Peyer's patch (tissue), 4 donors: ENCODE measurements at regions not wholly inside any gene's neighbourhood (a gene's known extent, or its start where the extent isn't known, plus 50 kb on each side); places are given as distances from the start of the nearest gene placed in this dataset.

Experiments used
- DNase-seq, 3 donors: peaks; one replicate each; pipeline ENCODE4 v3.0.0-alpha.2; 2017 to 2019
- H3K27ac ChIP-seq, 4 donors: fragments of 200-600 bp; sonication (generic); one replicate each; pipeline ENCODE4 v1.5.1; 2016 to 2019
- H3K27me3 ChIP-seq, 2 donors: fragments of 200-600 bp; sonication (generic); one replicate each; pipeline ENCODE4 v1.5.1; 2019
- H3K36me3 ChIP-seq, 3 donors: fragments of 200-600 bp; sonication (generic); one replicate each; pipeline ENCODE4 v1.5.1; 2016 to 2019
- H3K4me1 ChIP-seq, 4 donors: fragments of 200-600 bp; sonication (generic); one replicate each; pipeline ENCODE4 v1.5.1; 2016 to 2019
- H3K4me3 ChIP-seq, 4 donors: fragments of 200-600 bp; sonication (generic); 1 replicate in 3 of 4; 2 replicates in 1 of 4; pipeline ENCODE4 v1.5.1; 2016 to 2019; ENCODE audit warnings: mild to moderate bottlenecking in 1 of 4
- H3K9me3 ChIP-seq, 4 donors: fragments of 200-600 bp; sonication (generic); one replicate each; pipeline ENCODE4 v1.5.1; 2016 to 2019; ENCODE audit warnings: mild to moderate bottlenecking in 1 of 4
- CTCF ChIP-seq, 6 experiments: fragments of 450-650 bp in 4 of 6; fragments of 200-600 bp in 2 of 6; sonication (generic) in 1 of 6; IDR thresholded peaks; one replicate each; pipeline ENCODE4 v1.5.1; 2017 to 2019; ENCODE audit warnings: antibody characterized with exemption in 6 of 6, mild to moderate bottlenecking in 3 of 6, moderate library complexity in 1 of 6
- POLR2A ChIP-seq, 2 donors: fragments of 450-650 bp; IDR thresholded peaks; one replicate each; pipeline ENCODE4 v1.5.1; 2017; ENCODE audit warnings: antibody characterized with exemption in 2 of 2, mild to moderate bottlenecking in 2 of 2, moderate library complexity in 2 of 2

DNA sequence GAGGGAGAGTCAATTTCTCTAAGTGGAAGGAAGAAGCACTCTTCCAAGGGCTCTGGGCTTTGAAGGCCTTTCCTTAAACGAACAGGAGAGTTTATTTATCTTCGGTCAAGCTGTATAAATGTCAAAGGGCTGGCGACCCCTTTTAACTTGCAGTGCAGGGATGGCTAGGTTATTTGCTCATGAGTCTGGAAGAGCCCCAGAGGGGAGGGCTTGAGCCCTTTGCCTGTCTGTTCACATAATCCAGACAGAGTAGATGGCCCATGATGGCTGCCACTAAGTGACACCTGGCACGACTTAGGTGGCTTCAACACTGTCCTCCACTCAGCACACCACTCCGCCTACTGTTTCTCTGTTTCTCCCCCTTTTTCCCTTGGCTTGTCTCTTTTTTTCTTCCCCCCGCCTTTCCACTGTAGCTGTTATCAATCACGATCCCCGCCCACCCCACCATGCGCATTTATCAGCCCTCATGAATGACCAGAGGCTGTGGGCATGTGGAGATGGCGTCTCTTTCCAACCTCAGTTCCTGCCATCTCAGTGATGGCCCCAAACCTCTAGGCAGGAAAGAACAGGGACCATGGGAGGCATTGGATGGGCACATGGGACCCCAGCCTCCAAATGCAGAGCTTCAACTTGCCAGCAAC, 408.7 kb upstream of the TNRC6C start:
- Histone ChIP-seq H3K36me3 (no peaks in the 10 kb centered on the region), H3K9me3 (no peaks in the 10 kb centered on the region), H3K4me1 (no peaks in the 10 kb centered on the region), H3K4me3 (no peak overlapping the region), H3K27ac (no peak overlapping the region), H3K27me3 (no peaks in the 10 kb centered on the region)
- TF ChIP-seq POLR2A (IDR thresholded peaks at IDR 0.05) (no peak), CTCF (IDR thresholded peaks at IDR 0.05) (no peak)
- no peak for DNase-seq

DNA sequence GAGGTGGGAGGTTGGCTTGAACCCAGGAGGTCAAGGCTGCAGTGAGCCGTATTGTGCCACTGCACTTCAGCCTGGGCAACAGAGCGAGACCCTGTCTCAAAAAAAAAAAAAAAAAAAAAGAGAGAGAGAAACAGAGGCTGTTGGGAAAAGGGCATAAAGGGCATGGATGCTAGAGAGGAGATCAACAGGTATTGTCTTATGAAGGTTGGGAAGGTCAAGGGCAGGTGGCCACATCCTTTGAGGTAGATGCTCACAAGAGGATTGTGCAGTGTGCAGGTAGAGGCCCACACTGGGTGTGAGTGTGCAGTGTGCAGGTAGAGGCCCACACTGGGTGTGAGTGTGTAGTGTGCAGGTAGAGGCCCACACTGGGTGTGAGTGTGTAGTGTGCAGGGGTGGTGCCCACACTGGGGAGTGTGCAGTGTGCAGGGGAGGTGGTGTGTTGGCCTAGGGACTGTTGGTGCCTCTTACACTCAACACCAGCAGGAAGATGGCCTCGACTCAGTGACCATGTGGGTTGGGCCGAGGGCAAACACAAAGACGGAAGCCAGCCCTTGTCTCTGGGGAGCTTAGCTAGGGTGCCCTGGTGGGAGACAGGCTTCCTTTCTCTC, 404.9 kb upstream of the TNRC6C start:
- Histone ChIP-seq H3K4me3 (no peak overlapping the region), H3K27ac (no peak overlapping the region), H3K36me3 (no peaks in the 10 kb centered on the region), H3K4me1 (no peaks in the 10 kb centered on the region), H3K27me3 (no peaks in the 10 kb centered on the region), H3K9me3 (no peaks in the 10 kb centered on the region)
- no peak for TF ChIP-seq CTCF (IDR thresholded peaks at IDR 0.05)
- TF ChIP-seq POLR2A (IDR thresholded peaks at IDR 0.05): no peak
- DNase-seq: no peak

DNA sequence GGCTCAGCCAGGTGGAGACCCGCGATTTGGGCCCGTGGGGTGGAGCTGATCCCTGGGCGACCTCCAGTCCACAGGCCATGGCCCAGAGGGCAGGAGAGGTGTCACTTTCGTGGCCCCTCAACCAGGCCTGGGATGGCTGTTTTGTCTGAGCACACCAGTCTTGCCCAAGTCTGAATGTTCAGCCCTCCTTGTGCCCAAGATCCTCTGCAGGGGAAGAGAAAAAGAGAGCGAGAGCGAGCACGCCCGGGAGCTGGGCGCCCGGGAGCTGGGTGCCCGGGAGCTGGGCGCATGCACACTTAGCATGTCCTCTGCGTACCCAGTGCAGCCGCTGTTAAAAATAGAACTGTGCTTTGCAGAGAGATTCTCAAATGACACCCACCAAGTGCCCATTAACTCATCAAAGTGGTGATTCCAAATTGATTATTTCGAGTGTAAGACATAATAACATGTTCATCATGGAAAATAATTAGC, 403.3 kb upstream of the TNRC6C start:
- no peak for TF ChIP-seq CTCF (IDR thresholded peaks at IDR 0.05)
- no peak for TF ChIP-seq POLR2A (IDR thresholded peaks at IDR 0.05)
- Histone ChIP-seq H3K4me3 (no peak overlapping the region), H3K27ac (no peak overlapping the region), H3K9me3 (no peaks in the 10 kb centered on the region), H3K36me3 (no peaks in the 10 kb centered on the region), H3K4me1 (no peaks in the 10 kb centered on the region), H3K27me3 (no peaks in the 10 kb centered on the region)
- no peak for DNase-seq

- H3K27ac ChIP-seq: no peak overlapping the region
- no peaks in the 10 kb centered on the region for H3K9me3 ChIP-seq
- H3K27me3 ChIP-seq: no peaks in the 10 kb centered on the region
- H3K4me3 ChIP-seq: no peak overlapping the region
- no peak for DNase-seq
- no peaks in the 10 kb centered on the region for H3K4me1 ChIP-seq
- TF ChIP-seq CTCF (IDR thresholded peaks at IDR 0.05) (no peak), POLR2A (IDR thresholded peaks at IDR 0.05) (no peak)
- H3K36me3 ChIP-seq: no peaks in the 10 kb centered on the region
Observed at GRCh38 chr17:77555741-77556291, 402.7 kb upstream of the TNRC6C start.

GRCh38 chr17:77556383-77557061, 402.0 kb upstream of the TNRC6C start:
- TF ChIP-seq POLR2A (IDR thresholded peaks at IDR 0.05): no peak
- TF ChIP-seq CTCF (IDR thresholded peaks at IDR 0.05): no peak
- Histone ChIP-seq H3K4me3 (no peak overlapping the region), H3K9me3 (no peaks in the 10 kb centered on the region), H3K27me3 (no peaks in the 10 kb centered on the region), H3K27ac (no peak overlapping the region), H3K4me1 (no peaks in the 10 kb centered on the region), H3K36me3 (no peaks in the 10 kb centered on the region)
- no peak for DNase-seq
